ENCODE measurements at regions not wholly inside any gene's neighbourhood (a gene's known extent, or its start where the extent isn't known, plus 50 kb on each side); places are given as distances from the start of the nearest gene placed in this dataset.

GRCh38 chr1:229140119-229140396 lies 130.9 kb upstream of the RAB4A start:
- TF ChIP-seq POLR2A (IDR thresholded peaks at IDR 0.05): no peak
- no peak for TF ChIP-seq CTCF (IDR thresholded peaks at IDR 0.05)
- TF ChIP-seq POLR2AphosphoS5 (IDR thresholded peaks at IDR 0.05): no peak
- WGBS: 100% methylated on average over 1 of the region's 1 CpG
- Histone ChIP-seq H3K9me3 (no peaks in the 10 kb centered on the region), H3K27me3 (replicated peaks; ENCODE audit: insufficient read depth) (no peaks in the 10 kb centered on the region), H3K27ac (no peak overlapping the region), H3K4me1 (replicated peaks) (no peaks in the 10 kb centered on the region), H3K36me3 (no peaks in the 10 kb centered on the region), H3K4me3 (no peak overlapping the region)
- intact Hi-C loops (cut with DNase I): no loop called here
- DNase-seq (ENCODE audit: low spot score): no peak

DNA sequence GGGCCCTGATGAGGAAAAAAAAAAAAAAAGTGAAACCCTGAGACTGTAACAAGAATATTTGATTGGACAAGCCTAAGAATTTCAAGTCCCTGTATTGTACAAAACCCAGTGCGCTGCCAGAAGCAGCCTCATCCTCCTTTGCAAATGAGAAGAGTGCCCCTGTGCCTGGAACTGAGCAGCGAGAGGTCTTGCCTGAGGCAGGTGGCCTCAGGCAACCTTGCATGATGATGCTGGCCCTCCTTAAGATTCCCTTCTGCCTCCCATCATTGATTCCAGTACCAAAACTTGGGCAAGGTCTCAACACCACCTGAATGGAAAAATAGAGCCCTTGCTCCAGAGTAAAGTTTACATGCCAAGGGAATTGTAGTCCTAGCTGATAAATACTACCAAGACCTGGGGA lies 129.6 kb upstream of the RAB4A start:
- no peak for TF ChIP-seq CTCF (IDR thresholded peaks at IDR 0.05)
- TF ChIP-seq POLR2AphosphoS5 (IDR thresholded peaks at IDR 0.05): no peak
- no peak for TF ChIP-seq POLR2A (IDR thresholded peaks at IDR 0.05)
- Histone ChIP-seq H3K27me3 (replicated peaks; ENCODE audit: insufficient read depth) (no peaks in the 10 kb centered on the region), H3K4me1 (replicated peaks) (no peaks in the 10 kb centered on the region), H3K9me3 (no peaks in the 10 kb centered on the region), H3K27ac (no peak overlapping the region), H3K36me3 (no peaks in the 10 kb centered on the region), H3K4me3 (no peak overlapping the region)
- DNase-seq (ENCODE audit: low spot score): no peak
- 95% methylated on average over 2 of the region's 2 CpGs for WGBS
- intact Hi-C loops (cut with DNase I): no loop called here

GRCh38 chr1:229141689-229142377 lies 129.1 kb upstream of the RAB4A start:
- no peak for DNase-seq (ENCODE audit: low spot score)
- Histone ChIP-seq H3K36me3 (no peaks in the 10 kb centered on the region), H3K27me3 (replicated peaks; ENCODE audit: insufficient read depth) (no peaks in the 10 kb centered on the region), H3K27ac (no peak overlapping the region), H3K4me3 (no peak overlapping the region), H3K9me3 (no peaks in the 10 kb centered on the region), H3K4me1 (replicated peaks) (no peaks in the 10 kb centered on the region)
- 94% methylated on average over 5 of the region's 5 CpGs for WGBS
- intact Hi-C loops (cut with DNase I): no loop called here
- no peak for TF ChIP-seq POLR2AphosphoS5 (IDR thresholded peaks at IDR 0.05)
- TF ChIP-seq CTCF (IDR thresholded peaks at IDR 0.05): no peak
- TF ChIP-seq POLR2A (IDR thresholded peaks at IDR 0.05): no peak

DNA sequence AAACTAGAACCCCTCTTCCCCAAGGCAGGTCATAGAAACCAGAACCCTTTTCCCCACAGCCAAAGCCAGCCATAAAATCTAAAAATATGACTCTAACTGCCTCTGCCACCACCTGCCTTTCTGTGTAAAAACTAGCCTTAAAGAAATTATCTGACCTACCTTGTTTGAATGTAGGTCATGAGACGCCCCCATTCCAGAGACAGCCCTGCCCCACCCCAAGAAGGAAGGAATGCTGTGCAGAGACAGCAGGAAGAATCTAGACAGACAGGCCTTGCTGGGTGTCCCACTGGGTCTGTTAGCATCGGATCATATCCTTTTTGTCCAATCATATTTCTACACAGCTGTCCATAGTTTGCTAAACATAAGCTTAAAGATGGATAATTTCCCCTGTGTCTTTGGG lies 128.4 kb upstream of the RAB4A start:
- Histone ChIP-seq H3K4me3 (no peak overlapping the region), H3K27ac (no peak overlapping the region), H3K9me3 (no peaks in the 10 kb centered on the region), H3K4me1 (replicated peaks) (no peaks in the 10 kb centered on the region), H3K36me3 (no peaks in the 10 kb centered on the region), H3K27me3 (replicated peaks; ENCODE audit: insufficient read depth) (no peaks in the 10 kb centered on the region)
- TF ChIP-seq POLR2A (IDR thresholded peaks at IDR 0.05): no peak
- no peak for TF ChIP-seq POLR2AphosphoS5 (IDR thresholded peaks at IDR 0.05)
- 62% methylated on average over 2 of the region's 2 CpGs for WGBS
- no peak for DNase-seq (ENCODE audit: low spot score)
- intact Hi-C loops (cut with DNase I): no loop called here

DNA sequence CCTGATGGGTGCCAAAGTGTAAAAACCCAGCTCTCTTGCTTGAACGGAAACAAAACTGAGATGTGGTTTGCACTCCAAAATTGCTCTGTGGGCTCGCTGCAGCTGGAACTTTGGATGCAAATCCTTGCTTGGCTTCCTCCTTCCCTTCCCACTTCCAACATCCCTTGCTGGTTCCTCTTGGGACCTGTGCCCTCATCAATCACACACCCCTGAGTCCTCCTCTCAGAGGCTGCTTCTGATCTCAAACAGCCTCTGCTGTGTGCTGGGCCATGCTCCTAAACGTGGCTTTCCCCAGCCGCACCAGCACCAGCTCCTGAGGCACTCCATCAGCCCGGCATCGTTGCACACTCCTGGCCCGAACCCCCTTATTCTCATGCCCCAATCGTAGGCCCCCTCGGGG lies 124.3 kb upstream of the RAB4A start:
- DNase-seq (ENCODE audit: low spot score): no peak
- intact Hi-C loops (cut with DNase I): no loop called here
- Histone ChIP-seq H3K9me3 (no peaks in the 10 kb centered on the region), H3K36me3 (no peaks in the 10 kb centered on the region), H3K27ac (no peak overlapping the region), H3K4me3 (no peak overlapping the region), H3K4me1 (replicated peaks) (no peaks in the 10 kb centered on the region), H3K27me3 (replicated peaks; ENCODE audit: insufficient read depth) (no peaks in the 10 kb centered on the region)
- 73% methylated on average over 9 of the region's 9 CpGs for WGBS
- TF ChIP-seq POLR2AphosphoS5 (IDR thresholded peaks at IDR 0.05): no peak
- TF ChIP-seq POLR2A (IDR thresholded peaks at IDR 0.05): no peak
- TF ChIP-seq CTCF (IDR thresholded peaks at IDR 0.05): no peak

Data from prostate gland (tissue), 2 donors.